DMS 273 (cell line): ENCODE measurements at regions not wholly inside any gene's neighbourhood (a gene's known extent, or its start where the extent isn't known, plus 50 kb on each side); places are given as distances from the start of the nearest gene placed in this dataset.
"Not testable (repeated sequence)": the region's sequence is repeated elsewhere in the genome, so short reads cannot be mapped to it uniquely, and the experiment has no call there.

Experiments
- DNase-seq: peaks from one replicate; lab custom pipeline; 2025; ENCODE audit not compliant: unreplicated experiment; lab: John Stamatoyannopoulos, UW

- DNase-seq: peak; percentile 52
Observed at GRCh38 chr16:19980632-19981265, 92.9 kb downstream of the GPR139 start.

GRCh38 chr16:19979638-19980037, 94.1 kb downstream of the GPR139 start:
- no peak for DNase-seq

GRCh38 chr16:19974607-19975006, 90.0 kb upstream of the GPRC5B start:
- no peak for DNase-seq

GRCh38 chr16:19972111-19972510, 87.5 kb upstream of the GPRC5B start:
- no peak for DNase-seq

GRCh38 chr16:19968891-19969683, 84.4 kb upstream of the GPRC5B start:
- no peak for DNase-seq

- no peak for DNase-seq
Observed at GRCh38 chr16:19967963-19968362, 83.3 kb upstream of the GPRC5B start.

- no peak for DNase-seq
Observed at GRCh38 chr16:19967561-19967960, 82.9 kb upstream of the GPRC5B start.

GRCh38 chr16:19963301-19963700, 78.7 kb upstream of the GPRC5B start:
- DNase-seq: no peak

- DNase-seq: no peak
Observed at GRCh38 chr16:19960183-19960582, 75.5 kb upstream of the GPRC5B start.

GRCh38 chr16:19959736-19960135, 75.1 kb upstream of the GPRC5B start:
- DNase-seq: no peak

GRCh38 chr16:19955896-19956295, 71.2 kb upstream of the GPRC5B start:
- not testable (repeated sequence) for DNase-seq

- not testable (repeated sequence) for DNase-seq
Observed at GRCh38 chr16:19955084-19955483, 70.4 kb upstream of the GPRC5B start.

- no peak for DNase-seq
Observed at GRCh38 chr16:19948186-19949104, 63.8 kb upstream of the GPRC5B start.

- no peak for DNase-seq
Observed at GRCh38 chr16:19945934-19946333, 61.3 kb upstream of the GPRC5B start.

GRCh38 chr16:19940195-19940594, 55.5 kb upstream of the GPRC5B start:
- no peak for DNase-seq

GRCh38 chr16:19939553-19939952, 54.9 kb upstream of the GPRC5B start:
- no peak for DNase-seq

- no peak for DNase-seq
Observed at GRCh38 chr16:19938536-19938935, 53.9 kb upstream of the GPRC5B start.

- DNase-seq: peak; percentile 23
Observed at GRCh38 chr16:19936441-19936840, 51.8 kb upstream of the GPRC5B start.

GRCh38 chr16:19935694-19936093, 51.0 kb upstream of the GPRC5B start:
- peak; percentile 67 for DNase-seq
